SU-DHL-6 (cell line): ENCODE measurements at regions not wholly inside any gene's neighbourhood (a gene's known extent, or its start where the extent isn't known, plus 50 kb on each side); places are given as distances from the start of the nearest gene placed in this dataset.

ENCODE experiments used
- CTCF ChIP-seq: fragments of 200-600 bp; sonication (generic); IDR thresholded peaks from one replicate; pipeline ENCODE4 v1.5.1; 2017; ENCODE audit warnings: antibody characterized with exemption, mild to moderate bottlenecking, low read length, moderate library complexity; ENCODE audit not compliant: insufficient read depth, poor library complexity, severe bottlenecking
- EZH2phosphoT487 ChIP-seq: fragments of 200-600 bp; sonication (generic), shearing (Covaris generic); conservative IDR thresholded peaks from 2 replicates; pipeline ENCODE4 v1.6.1; 2018; ENCODE audit warnings: mild to moderate bottlenecking, antibody characterized with exemption, low read length, moderate library complexity, mixed read lengths

- no peak for TF ChIP-seq CTCF
- TF ChIP-seq EZH2phosphoT487: no peak
Observed at GRCh38 chr1:195915826-195916225, 692.4 kb downstream of the KCNT2 start.
